H1 (cell line): ENCODE measurements at regions not wholly inside any gene's neighbourhood (a gene's known extent, or its start where the extent isn't known, plus 50 kb on each side); places are given as distances from the start of the nearest gene placed in this dataset.

Experiments used
- CTCF ChIA-PET: fragments of 300-600 bp; sonication (Branson Sonifier 250); formaldehyde crosslinking; loops from one replicate; lab custom pipeline; 2021; ENCODE audit not compliant: partially characterized antibody; lab: Charles Lee
- POLR2A ChIA-PET: fragments of 300-600 bp; sonication (Branson Sonifier 250); formaldehyde crosslinking; loops from one replicate; lab custom pipeline; 2021; ENCODE audit warnings: inconsistent platforms; ENCODE audit not compliant: partially characterized antibody; lab: Charles Lee
- DNase-seq, 2 experiments: peaks; one replicate each; pipeline versions ENCODE4 v3.0.0 to v3.0.0-alpha.2; 2010 to 2022; ENCODE audit warnings: low spot score in 2 of 2, low read depth in 1 of 2, mixed read lengths in 1 of 2
- FAIRE-seq: peaks from 2 replicates; lab custom pipeline; 2011; peaks lifted over from hg19 to GRCh38; lab: Jason Lieb, UNC
- H2AFZ ChIP-seq: 2 replicates; pipeline ENCODE4 v1.8.1; 2012; ENCODE audit warnings: low read length, inconsistent platforms
- H2AK5ac ChIP-seq: 2 replicates; pipeline ENCODE4 v1.6.1; 2013; ENCODE audit warnings: low read depth, low read length
- H2BK120ac ChIP-seq: replicated peaks from 2 replicates; pipeline ENCODE3; 2013; ENCODE audit warnings: low read depth, low read length, inconsistent platforms
- H2BK12ac ChIP-seq: 2 replicates; pipeline ENCODE4 v1.6.1; 2013; ENCODE audit warnings: low read depth, low read length
- H2BK15ac ChIP-seq: 2 replicates; pipeline ENCODE4 v1.6.1; 2013; ENCODE audit warnings: low read length
- H2BK20ac ChIP-seq: 2 replicates; pipeline ENCODE4 v1.6.1; 2013; ENCODE audit warnings: low read length
- H2BK5ac ChIP-seq: 2 replicates; pipeline ENCODE4 v1.6.1; 2013; ENCODE audit warnings: low read depth, low read length
- H3K14ac ChIP-seq: 2 replicates; pipeline ENCODE4 v1.6.1; 2013; ENCODE audit warnings: inconsistent platforms; ENCODE audit not compliant: insufficient read length
- H3K18ac ChIP-seq: 2 replicates; pipeline ENCODE4 v1.6.1; 2013; ENCODE audit warnings: low read length; ENCODE audit errors: extremely low read depth
- H3K23ac ChIP-seq: 2 replicates; pipeline ENCODE4 v1.6.1; 2013; ENCODE audit warnings: inconsistent platforms; ENCODE audit not compliant: insufficient read length
- H3K23me2 ChIP-seq: 2 replicates; pipeline ENCODE4 v1.6.1; 2013; ENCODE audit warnings: low read depth, low read length
- H3K27ac ChIP-seq: 2 replicates; pipeline ENCODE4 v1.6.1; 2011; ENCODE audit warnings: low read depth, low read length, inconsistent platforms
- H3K27me3 ChIP-seq, 4 experiments: replicated peaks in 1 of 4; 1 replicate in 1 of 4; 2 replicates in 3 of 4; pipeline versions ENCODE4 v1.6.1 to v1.8.1; 2011 to 2013; ENCODE audit warnings: low read length in 3 of 4, mild to moderate bottlenecking in 3 of 4, inconsistent platforms in 2 of 4, mixed read lengths in 2 of 4, moderate library complexity in 1 of 4; ENCODE audit not compliant: control insufficient read depth in 3 of 4, insufficient read depth in 3 of 4; ENCODE audit errors: extremely low read depth in 1 of 4
- H3K36me3 ChIP-seq, 4 experiments: 2 replicates each; pipeline versions ENCODE4 v1.6.1 to v1.8.1; 2011 to 2013; ENCODE audit warnings: mild to moderate bottlenecking in 4 of 4, low read length in 3 of 4, moderate library complexity in 2 of 4, control low read depth in 1 of 4, inconsistent platforms in 1 of 4; ENCODE audit not compliant: insufficient read depth in 4 of 4, control insufficient read depth in 2 of 4
- H3K4ac ChIP-seq: replicated peaks from 2 replicates; pipeline ENCODE3; 2013; ENCODE audit warnings: low read length, low read depth, mixed read lengths, inconsistent platforms; ENCODE audit not compliant: insufficient read length
- H3K4me1 ChIP-seq, 4 experiments: replicated peaks in 1 of 4; 1 replicate in 1 of 4; 2 replicates in 3 of 4; pipeline versions ENCODE4 v1.6.1 to v1.8.1; 2011 to 2013; ENCODE audit warnings: low read length in 3 of 4, inconsistent platforms in 2 of 4, mixed read lengths in 1 of 4; ENCODE audit not compliant: insufficient read depth in 4 of 4, control insufficient read depth in 3 of 4
- H3K4me2 ChIP-seq, 2 experiments: 2 replicates each; pipeline versions ENCODE4 v1.6.1 to v1.8.1; 2011 to 2013; ENCODE audit warnings: low read depth in 2 of 2, low read length in 2 of 2, control low read depth in 1 of 2, inconsistent platforms in 1 of 2, mild to moderate bottlenecking in 1 of 2; ENCODE audit not compliant: insufficient read depth in 1 of 2
- H3K4me3 ChIP-seq, 4 experiments: fragments of 200-600, 300-600 bp in 1 of 4; sonication (generic), shearing (Covaris generic), sonication (Bioruptor Twin) in 1 of 4; 2 replicates each; pipeline versions ENCODE4 v1.5.1 to v1.8.1; 2011 to 2016; ENCODE audit warnings: low read length in 4 of 4, low read depth in 3 of 4, control low read depth in 2 of 4, inconsistent platforms in 2 of 4, mild to moderate bottlenecking in 2 of 4, mixed read lengths in 1 of 4, moderate library complexity in 1 of 4; ENCODE audit not compliant: insufficient read depth in 2 of 4; ENCODE audit errors: extremely low read depth in 1 of 4
- H3K56ac ChIP-seq: replicated peaks from 2 replicates; pipeline ENCODE3; 2013; ENCODE audit warnings: low read depth, mild to moderate bottlenecking, mixed read lengths, low read length, inconsistent platforms; ENCODE audit not compliant: insufficient read length
- H3K79me1 ChIP-seq: 2 replicates; pipeline ENCODE4 v1.6.1; 2013; ENCODE audit warnings: low read depth, low read length, control low read depth
- H3K79me2 ChIP-seq, 2 experiments: 2 replicates each; pipeline versions ENCODE4 v1.6.1 to v1.8.1; 2012 to 2013; ENCODE audit warnings: low read length in 2 of 2, mild to moderate bottlenecking in 2 of 2, inconsistent platforms in 1 of 2; ENCODE audit not compliant: insufficient read depth in 2 of 2, control insufficient read depth in 1 of 2
- H3K9ac ChIP-seq, 4 experiments: replicated peaks in 1 of 4; 1 replicate in 1 of 4; 2 replicates in 3 of 4; pipeline versions ENCODE4 v1.6.1 to v1.8.1; 2011 to 2013; ENCODE audit warnings: low read depth in 3 of 4, low read length in 3 of 4, control low read depth in 2 of 4, mild to moderate bottlenecking in 2 of 4, moderate library complexity in 2 of 4, inconsistent platforms in 1 of 4; ENCODE audit errors: extremely low read depth in 1 of 4
- H3K9me3 ChIP-seq, 2 experiments: 2 replicates each; pipeline versions ENCODE4 v1.6.1 to v1.8.1; 2012 to 2013; ENCODE audit warnings: mild to moderate bottlenecking in 2 of 2, moderate library complexity in 2 of 2, control low read depth in 1 of 2, inconsistent platforms in 1 of 2, low read depth in 1 of 2, low read length in 1 of 2, mixed read lengths in 1 of 2; ENCODE audit not compliant: insufficient read depth in 2 of 2
- H4K20me1 ChIP-seq, 2 experiments: replicated peaks in 1 of 2; 2 replicates each; pipeline versions ENCODE3 to v1.8.1; 2011 to 2013; ENCODE audit warnings: inconsistent platforms in 2 of 2, low read length in 2 of 2, mild to moderate bottlenecking in 1 of 2; ENCODE audit not compliant: insufficient read depth in 2 of 2, control insufficient read depth in 1 of 2
- H4K5ac ChIP-seq: 2 replicates; pipeline ENCODE4 v1.6.1; 2013; ENCODE audit warnings: low read length, low read depth, mixed read lengths, inconsistent platforms; ENCODE audit not compliant: insufficient read length
- H4K8ac ChIP-seq: 2 replicates; pipeline ENCODE4 v1.8.0; 2013; ENCODE audit warnings: mild to moderate bottlenecking, moderate library complexity, low read length, inconsistent platforms; ENCODE audit not compliant: insufficient read depth; ENCODE audit errors: extremely low read depth
- H4K91ac ChIP-seq: replicated peaks from 2 replicates; pipeline ENCODE3; 2013; ENCODE audit warnings: low read length, mixed read lengths, inconsistent platforms; ENCODE audit not compliant: insufficient read length
- BACH1 ChIP-seq: IDR thresholded peaks from 2 replicates; pipeline ENCODE4 v1.6.1; 2012; ENCODE audit warnings: low read length, improper control_type of control experiment
- BCL11A ChIP-seq, 2 experiments: IDR thresholded peaks; one replicate each; pipeline ENCODE4 v1.6.1; 2011; ENCODE audit warnings: low read depth in 2 of 2, low read length in 2 of 2, mild to moderate bottlenecking in 2 of 2
- CREB1 ChIP-seq: IDR thresholded peaks from 2 replicates; pipeline ENCODE4 v1.6.1; 2012; ENCODE audit warnings: inconsistent platforms
- CTCF ChIP-seq, 3 experiments: IDR thresholded peaks; 1 replicate in 2 of 3; 2 replicates in 1 of 3; pipeline versions ENCODE4 v1.5.1 to v1.6.1; 2011; ENCODE audit warnings: low read length in 3 of 3, mild to moderate bottlenecking in 3 of 3, inconsistent platforms in 2 of 3, low read depth in 1 of 3, moderate library complexity in 1 of 3; ENCODE audit not compliant: insufficient read depth in 1 of 3; ENCODE audit errors: control extremely low read depth in 1 of 3
- EGR1 ChIP-seq: IDR thresholded peaks from 2 replicates; pipeline ENCODE4 v1.6.1; 2011; ENCODE audit warnings: low read depth, low read length, borderline replicate concordance
- KDM4A ChIP-seq: IDR thresholded peaks from one replicate; pipeline ENCODE4 v1.7.1; 2012; ENCODE audit warnings: low read depth, mild to moderate bottlenecking, moderate library complexity, low read length, inconsistent platforms; ENCODE audit not compliant: severe bottlenecking
- POLR2AphosphoS5 ChIP-seq: IDR thresholded peaks from 2 replicates; pipeline ENCODE4 v1.6.1; 2011; ENCODE audit warnings: low read depth, low read length
- SIN3A ChIP-seq, 2 experiments: IDR thresholded peaks in 1 of 2; conservative IDR thresholded peaks in 1 of 2; 2 replicates each; pipeline ENCODE4 v1.6.1; 2011 to 2012; ENCODE audit warnings: low read length in 2 of 2, improper control_type of control experiment in 1 of 2, low read depth in 1 of 2, mild to moderate bottlenecking in 1 of 2
- SIRT6 ChIP-seq: IDR thresholded peaks from one replicate; pipeline ENCODE4 v1.7.1; 2012; ENCODE audit warnings: low read length, inconsistent platforms
- SIX5 ChIP-seq: IDR thresholded peaks from 2 replicates; pipeline ENCODE4 v1.6.1; 2011; ENCODE audit warnings: mild to moderate bottlenecking, low read depth, low read length
- SP2 ChIP-seq: IDR thresholded peaks from 2 replicates; pipeline ENCODE4 v1.6.1; 2012; ENCODE audit warnings: mild to moderate bottlenecking, low read length, inconsistent platforms
- TCF12 ChIP-seq: IDR thresholded peaks from 2 replicates; pipeline ENCODE4 v1.6.1; 2011; ENCODE audit warnings: low read depth, mild to moderate bottlenecking, low read length
- YY1 ChIP-seq: IDR thresholded peaks from 2 replicates; pipeline ENCODE4 v1.6.1; 2011; ENCODE audit warnings: low read depth, mild to moderate bottlenecking, low read length
- ZNF274 ChIP-seq: IDR thresholded peaks from 2 replicates; pipeline ENCODE4 v1.7.0; 2012; ENCODE audit warnings: low read length, borderline replicate concordance; ENCODE audit errors: extremely low read depth
- WGBS, 2 experiments: shearing (Covaris generic) in 1 of 2; methylation state at CpG; one replicate each; pipeline versions ENCODE4 v1.1.6 to v1.1.7; 2013 to 2015; ENCODE audit warnings: low lambda C conversion rate in 2 of 2, mixed read lengths in 2 of 2, inconsistent platforms in 1 of 2, low coverage in 1 of 2, missing lambda C conversion rate in 1 of 2; ENCODE audit not compliant: insufficient replicate concordance in 2 of 2, insufficient coverage in 1 of 2, insufficient read length in 1 of 2; ENCODE audit errors: extremely low coverage in 1 of 2, missing lambda C conversion rate in 1 of 2; 5-methylcytosine and 5-hydroxymethylcytosine counted together

DNA sequence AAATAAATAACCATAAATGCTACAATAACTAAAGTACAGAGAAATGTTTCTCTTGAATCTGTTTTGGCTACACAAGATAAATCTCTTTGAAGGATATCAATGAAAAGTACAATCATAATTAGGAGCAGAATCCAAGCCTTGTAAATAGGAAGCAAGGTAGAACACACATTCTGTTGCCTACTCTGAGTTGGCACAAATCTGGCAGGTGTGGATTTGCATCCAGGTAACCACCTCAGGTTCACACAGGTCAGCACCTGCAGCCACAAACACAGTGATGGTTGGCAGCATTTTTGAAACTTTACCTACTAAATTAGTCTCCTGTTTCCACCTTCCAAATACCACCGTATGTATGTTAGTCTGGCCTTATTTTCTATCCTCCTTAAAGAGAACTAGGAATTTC is 105.3 kb upstream of the PIK3R1 start:
- no peak overlapping the region for H4K91ac ChIP-seq
- H3K9ac ChIP-seq: no peak overlapping the region
- H2AK5ac ChIP-seq: no peak overlapping the region
- WGBS, 2 experiments: 81% methylated on average over 1 of the region's 1 CpG; no CpG with 5 or more reads in 1 of the 2 experiments
- DNase-seq (no peak), FAIRE-seq (no peak)
- H2BK15ac ChIP-seq: no peak overlapping the region
- no peak overlapping the region for H3K27ac ChIP-seq
- no peaks in the 10 kb centered on the region for H4K20me1 ChIP-seq
- ChIA-PET CTCF (no interaction called here), POLR2A (no interaction called here)
- H3K79me1 ChIP-seq: no peaks in the 10 kb centered on the region
- no peaks in the 10 kb centered on the region for H3K36me3 ChIP-seq
- H3K4me1 ChIP-seq: no peaks in the 10 kb centered on the region
- H2BK20ac ChIP-seq: no peak overlapping the region
- no peaks in the 10 kb centered on the region for H3K79me2 ChIP-seq
- no peak overlapping the region for H3K56ac ChIP-seq
- H3K9me3 ChIP-seq: peaks cover 0 to 2% of the 10 kb centered on the region in 2 experiments; a peak in 1 of 4 replicates
- H4K5ac ChIP-seq: no peak overlapping the region
- no peak overlapping the region for H3K4me2 ChIP-seq
- no peaks in the 10 kb centered on the region for H3K27me3 ChIP-seq
- no peaks in the 10 kb centered on the region for H3K23me2 ChIP-seq
- H3K18ac ChIP-seq: no peak overlapping the region
- H2BK5ac ChIP-seq: no peak overlapping the region
- no peak overlapping the region for H3K4me3 ChIP-seq
- no peak overlapping the region for H2AFZ ChIP-seq
- no peak overlapping the region for H3K23ac ChIP-seq
- H4K8ac ChIP-seq: no peak overlapping the region
- no peak overlapping the region for H2BK120ac ChIP-seq
- no peak overlapping the region for H2BK12ac ChIP-seq
- no peak overlapping the region for H3K4ac ChIP-seq
- H3K14ac ChIP-seq: no peak overlapping the region
- no peak for TF ChIP-seq CREB1
- TF ChIP-seq KDM4A: no peak
- TF ChIP-seq YY1: no peak
- TF ChIP-seq BCL11A (IDR thresholded peaks at IDR 0.05; ENCODE audit: low read depth in 2 of 2, low read length in 2 of 2): no peak
- TF ChIP-seq EGR1: no peak
- no peak for TF ChIP-seq BACH1
- TF ChIP-seq SIX5: no peak
- TF ChIP-seq SIN3A (conservative IDR thresholded peaks at IDR 0.05 in 1 of 2, IDR thresholded peaks at IDR 0.05 in 1 of 2; ENCODE audit: low read depth in 1 of 2, low read length in 2 of 2): no peak
- TF ChIP-seq CTCF (IDR thresholded peaks at IDR 0.05; ENCODE audit: control extremely low read depth in 1 of 3, insufficient read depth in 1 of 3, low read depth in 1 of 3, low read length in 3 of 3): no peak
- TF ChIP-seq ZNF274: no peak
- no peak for TF ChIP-seq TCF12
- no peak for TF ChIP-seq POLR2AphosphoS5
- TF ChIP-seq SP2: no peak
- TF ChIP-seq SIRT6: no peak
